Liver (tissue), 8 donors: ENCODE measurements at regions not wholly inside any gene's neighbourhood (a gene's known extent, or its start where the extent isn't known, plus 50 kb on each side); places are given as distances from the start of the nearest gene placed in this dataset.
A peak's percentile ranks its signal among the peaks of the same experiment; 100 is the strongest.

Experiments
- DNase-seq: peaks from one replicate; pipeline ENCODE4 v3.0.0-alpha.2; 2017; ENCODE audit warnings: low spot score
- H3K27ac ChIP-seq, 2 donors: one replicate each; pipeline ENCODE4 v1.7.0; 2013; ENCODE audit warnings: inconsistent platforms in 2 of 2, low read length in 2 of 2, control low read depth in 1 of 2, low read depth in 1 of 2, mild to moderate bottlenecking in 1 of 2
- H3K27me3 ChIP-seq, 4 donors: one replicate each; pipeline versions ENCODE4 v1.6.1 to v1.7.0; 2013; ENCODE audit warnings: low read length in 3 of 4, inconsistent platforms in 1 of 4, mild to moderate bottlenecking in 1 of 4, moderate library complexity in 1 of 4; ENCODE audit not compliant: control insufficient read depth in 4 of 4, insufficient read depth in 4 of 4
- H3K36me3 ChIP-seq, 4 donors: one replicate each; pipeline versions ENCODE4 v1.6.1 to v1.7.0; 2013; ENCODE audit warnings: low read length in 3 of 4, mild to moderate bottlenecking in 3 of 4, low read depth in 1 of 4, moderate library complexity in 1 of 4; ENCODE audit not compliant: control insufficient read depth in 4 of 4, insufficient read depth in 3 of 4
- H3K4me1 ChIP-seq, 4 donors: one replicate each; pipeline versions ENCODE4 v1.6.1 to v1.7.0; 2013; ENCODE audit warnings: low read length in 3 of 4, mild to moderate bottlenecking in 3 of 4, moderate library complexity in 1 of 4; ENCODE audit not compliant: control insufficient read depth in 4 of 4, insufficient read depth in 4 of 4
- H3K4me3 ChIP-seq, 3 donors: one replicate each; pipeline versions ENCODE4 v1.6.1 to v1.7.0; 2013; ENCODE audit warnings: low read length in 3 of 3, control low read depth in 1 of 3, low read depth in 1 of 3, mild to moderate bottlenecking in 1 of 3
- H3K9ac ChIP-seq, 2 donors: one replicate each; pipeline ENCODE4 v1.7.0; 2013; ENCODE audit warnings: low read length in 2 of 2, mild to moderate bottlenecking in 2 of 2, moderate library complexity in 2 of 2, control low read depth in 1 of 2, low read depth in 1 of 2
- H3K9me3 ChIP-seq, 4 donors: one replicate each; pipeline versions ENCODE4 v1.6.1 to v1.7.0; 2013; ENCODE audit warnings: low read length in 3 of 4; ENCODE audit not compliant: control insufficient read depth in 4 of 4
- CTCF ChIP-seq: fragments of 150-350 bp; IDR thresholded peaks from 2 replicates; pipeline ENCODE4 v1.5.1; 2017; ENCODE audit warnings: improper control_type of control experiment, low read depth, low read length; ENCODE audit not compliant: missing input control
- EGR1 ChIP-seq, 2 donors: IDR thresholded peaks; 2 replicates each; pipeline ENCODE4 v1.6.1; 2016 to 2018; ENCODE audit warnings: antibody characterized with exemption in 2 of 2, low read depth in 2 of 2
- FOXA2 ChIP-seq: IDR thresholded peaks from 2 replicates; pipeline ENCODE4 v1.6.1; 2016; ENCODE audit warnings: antibody characterized with exemption
- GABPA ChIP-seq, 2 donors: IDR thresholded peaks in 1 of 2; conservative IDR thresholded peaks in 1 of 2; 2 replicates each; pipeline ENCODE4 v1.6.1; 2016; ENCODE audit warnings: antibody characterized with exemption in 2 of 2, mild to moderate bottlenecking in 1 of 2, moderate library complexity in 1 of 2
- HNF4A ChIP-seq, 2 donors: conservative IDR thresholded peaks; 2 replicates each; pipeline ENCODE4 v1.6.1; 2016; ENCODE audit warnings: antibody characterized with exemption in 2 of 2, mild to moderate bottlenecking in 2 of 2
- JUND ChIP-seq, 2 donors: IDR thresholded peaks; 2 replicates each; pipeline ENCODE4 v1.6.1; 2016; ENCODE audit warnings: antibody characterized with exemption in 2 of 2
- MAX ChIP-seq: IDR thresholded peaks from 2 replicates; pipeline ENCODE4 v1.6.1; 2016; ENCODE audit warnings: antibody characterized with exemption
- NR2F2 ChIP-seq: IDR thresholded peaks from 2 replicates; pipeline ENCODE4 v1.6.1; 2016; ENCODE audit warnings: antibody characterized with exemption
- RAD21 ChIP-seq, 2 donors: IDR thresholded peaks; 2 replicates each; pipeline ENCODE4 v1.6.1; 2016; ENCODE audit warnings: antibody characterized with exemption in 2 of 2, mild to moderate bottlenecking in 2 of 2
- SP1 ChIP-seq: IDR thresholded peaks from 2 replicates; pipeline ENCODE4 v1.6.1; 2018; ENCODE audit warnings: antibody characterized with exemption, mild to moderate bottlenecking
- TAF1 ChIP-seq: conservative IDR thresholded peaks from 2 replicates; pipeline ENCODE4 v1.6.1; 2016; ENCODE audit warnings: antibody characterized with exemption, mild to moderate bottlenecking
- YY1 ChIP-seq: IDR thresholded peaks from 2 replicates; pipeline ENCODE4 v1.6.1; 2016; ENCODE audit warnings: antibody characterized with exemption, mild to moderate bottlenecking
- WGBS: extraction: QIAGEN DNeasy Blood & Tissue Kit; methylation state at CpG from one replicate; pipeline ENCODE4 v1.1.7; 2013; 5-methylcytosine and 5-hydroxymethylcytosine counted together
- TF ChIP-seq, protein P1 (sequence below): IDR thresholded peaks from 2 replicates; pipeline ENCODE4 v1.6.1; 2016; ENCODE audit warnings: antibody characterized with exemption
- TF ChIP-seq, protein P2 (sequence below): IDR thresholded peaks from 2 replicates; pipeline ENCODE4 v1.6.1; 2016; ENCODE audit warnings: antibody characterized with exemption, mild to moderate bottlenecking
- donor health status: healthy.
- donor health status: healthy.
- donor health status: healthy.
- donor health status: healthy.
- donor health status: healthy.

GRCh38 chrX:9342561-9343051 is 122.3 kb upstream of the TBL1X start (continued):
- peak; percentile 52 to 70 for TF ChIP-seq RAD21 (IDR thresholded peaks at IDR 0.05)

- TF ChIP-seq NR2F2 (no peak), FOXA2 (no peak)
- Histone ChIP-seq H3K4me1 (peaks cover 0 to 26% (median 17%) of the 10 kb centered on the region in 4 donors), H3K4me3 (no peak overlapping the region), H3K9ac (no peak overlapping the region), H3K36me3 (no peaks in the 10 kb centered on the region), H3K27me3 (no peaks in the 10 kb centered on the region), H3K9me3 (no peaks in the 10 kb centered on the region), H3K27ac (no peak overlapping the region)
- WGBS, result 96% methylated on average over 7 of the region's 7 CpGs
- no peak for DNase-seq
Measured at GRCh38 chrX:9343971-9344370, 120.9 kb upstream of the TBL1X start.

- Histone ChIP-seq H3K36me3 (no peaks in the 10 kb centered on the region), H3K9ac (no peak overlapping the region), H3K4me3 (no peak overlapping the region), H3K27me3 (no peaks in the 10 kb centered on the region), H3K4me1 (peaks cover 0 to 16% (median 14%) of the 10 kb centered on the region in 4 donors), H3K9me3 (no peaks in the 10 kb centered on the region), H3K27ac (no peak overlapping the region)
- DNase-seq, result no peak
- TF ChIP-seq MAX (no peak), EGR1 (IDR thresholded peaks at IDR 0.05; ENCODE audit: low read depth in 2 of 2) (no peak), NR2F2 (no peak), SP1 (no peak), FOXA2 (no peak), GABPA (IDR thresholded peaks at IDR 0.05 in 1 of 2, conservative IDR thresholded peaks at IDR 0.05 in 1 of 2) (no peak), HNF4A (conservative IDR thresholded peaks at IDR 0.05) (no peak)
- TF ChIP-seq, protein P1, sequence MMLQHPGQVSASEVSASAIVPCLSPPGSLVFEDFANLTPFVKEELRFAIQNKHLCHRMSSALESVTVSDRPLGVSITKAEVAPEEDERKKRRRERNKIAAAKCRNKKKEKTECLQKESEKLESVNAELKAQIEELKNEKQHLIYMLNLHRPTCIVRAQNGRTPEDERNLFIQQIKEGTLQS, result no peak
- WGBS, result 94% methylated on average over 8 of the region's 8 CpGs
Measured at GRCh38 chrX:9345957-9346356, 118.9 kb upstream of the TBL1X start.

DNA sequence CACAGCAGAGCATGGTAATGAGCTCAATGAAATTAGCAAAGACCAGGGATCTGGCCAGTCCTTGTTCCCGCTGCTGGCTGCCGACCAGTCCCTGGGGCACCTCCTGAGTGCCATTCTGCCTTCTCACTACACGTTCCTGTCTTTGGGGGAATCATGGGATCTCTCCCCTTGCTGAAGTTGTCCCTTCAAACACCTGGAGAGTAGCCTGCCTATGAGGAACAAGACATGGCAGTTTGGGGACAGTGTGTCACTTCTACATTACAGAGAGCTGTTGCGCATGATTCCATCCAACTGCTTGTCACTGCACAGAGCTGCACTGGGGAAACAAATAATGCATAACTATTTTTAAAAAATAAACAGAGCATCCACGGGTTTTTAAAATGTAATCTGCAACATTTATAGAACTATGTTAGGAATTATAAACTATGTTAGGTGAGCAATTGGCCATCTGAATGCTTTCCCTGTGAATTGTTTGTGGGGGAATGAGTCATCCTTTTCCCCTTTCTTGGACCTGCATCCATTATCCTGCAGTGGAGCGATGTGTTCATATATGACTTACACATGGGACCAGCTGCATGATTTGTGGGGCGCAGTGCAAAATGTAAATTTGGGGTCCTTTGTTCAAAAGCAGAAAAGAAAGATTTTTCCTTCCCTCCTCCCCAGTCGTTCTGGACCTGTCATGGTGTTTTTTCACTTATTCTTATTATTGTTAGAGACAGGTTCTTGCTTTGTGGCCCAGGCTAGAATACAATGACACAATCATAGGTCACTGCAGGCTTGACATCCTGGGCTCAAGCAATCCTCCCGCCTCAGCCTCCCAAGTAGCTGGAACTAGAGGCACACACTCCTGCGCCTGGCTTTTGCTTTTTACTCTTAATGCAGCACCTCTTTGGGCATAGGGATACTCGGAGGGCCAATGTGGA is 115.0 kb upstream of the TBL1X start:
- no peaks in the 10 kb centered on the region for H3K27me3 ChIP-seq
- H3K9me3 ChIP-seq, result no peaks in the 10 kb centered on the region
- 88% methylated on average over 11 of the region's 11 CpGs for WGBS
- TF ChIP-seq JUND (IDR thresholded peaks at IDR 0.05), result no peak
- peaks cover 0 to under 1% (median 0%) of the 10 kb centered on the region in 4 donors for H3K4me1 ChIP-seq
- H3K36me3 ChIP-seq, result no peaks in the 10 kb centered on the region
- no peak overlapping the region for H3K9ac ChIP-seq
- no peak for DNase-seq
- H3K27ac ChIP-seq, result no peak overlapping the region
- H3K4me3 ChIP-seq, result no peak overlapping the region

DNA sequence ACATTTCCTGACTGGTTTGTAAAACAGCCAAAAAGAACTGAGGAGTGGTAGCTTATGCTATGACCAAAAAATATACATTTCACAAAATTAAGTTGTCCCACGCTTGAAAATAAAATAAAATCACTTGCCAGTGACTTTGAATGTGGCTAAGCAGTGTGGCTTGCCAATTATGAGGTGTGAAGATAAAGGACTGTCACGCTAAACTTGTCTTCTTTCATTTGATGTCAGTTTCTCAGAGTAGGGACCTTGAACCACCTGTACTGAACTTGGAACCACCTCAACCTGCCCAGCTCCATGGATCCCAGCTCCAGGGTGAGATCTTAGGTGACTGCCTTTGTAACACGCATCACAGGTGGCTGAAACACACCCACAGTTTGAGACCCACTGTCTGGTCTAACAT is 113.7 kb upstream of the TBL1X start:
- Histone ChIP-seq H3K9ac (no peak overlapping the region), H3K27me3 (no peaks in the 10 kb centered on the region), H3K4me3 (no peak overlapping the region), H3K4me1 (peaks cover 0 to 4% (median 0%) of the 10 kb centered on the region in 4 donors), H3K27ac (no peak overlapping the region), H3K9me3 (no peaks in the 10 kb centered on the region), H3K36me3 (no peaks in the 10 kb centered on the region)
- no peak for DNase-seq
- WGBS, result 92% methylated on average over 3 of the region's 3 CpGs
- TF ChIP-seq RAD21 (IDR thresholded peaks at IDR 0.05) (no peak), YY1 (no peak), MAX (no peak), CTCF (no peak), FOXA2 (no peak), NR2F2 (no peak), TAF1 (no peak), JUND (IDR thresholded peaks at IDR 0.05) (no peak)
- TF ChIP-seq, protein P2, sequence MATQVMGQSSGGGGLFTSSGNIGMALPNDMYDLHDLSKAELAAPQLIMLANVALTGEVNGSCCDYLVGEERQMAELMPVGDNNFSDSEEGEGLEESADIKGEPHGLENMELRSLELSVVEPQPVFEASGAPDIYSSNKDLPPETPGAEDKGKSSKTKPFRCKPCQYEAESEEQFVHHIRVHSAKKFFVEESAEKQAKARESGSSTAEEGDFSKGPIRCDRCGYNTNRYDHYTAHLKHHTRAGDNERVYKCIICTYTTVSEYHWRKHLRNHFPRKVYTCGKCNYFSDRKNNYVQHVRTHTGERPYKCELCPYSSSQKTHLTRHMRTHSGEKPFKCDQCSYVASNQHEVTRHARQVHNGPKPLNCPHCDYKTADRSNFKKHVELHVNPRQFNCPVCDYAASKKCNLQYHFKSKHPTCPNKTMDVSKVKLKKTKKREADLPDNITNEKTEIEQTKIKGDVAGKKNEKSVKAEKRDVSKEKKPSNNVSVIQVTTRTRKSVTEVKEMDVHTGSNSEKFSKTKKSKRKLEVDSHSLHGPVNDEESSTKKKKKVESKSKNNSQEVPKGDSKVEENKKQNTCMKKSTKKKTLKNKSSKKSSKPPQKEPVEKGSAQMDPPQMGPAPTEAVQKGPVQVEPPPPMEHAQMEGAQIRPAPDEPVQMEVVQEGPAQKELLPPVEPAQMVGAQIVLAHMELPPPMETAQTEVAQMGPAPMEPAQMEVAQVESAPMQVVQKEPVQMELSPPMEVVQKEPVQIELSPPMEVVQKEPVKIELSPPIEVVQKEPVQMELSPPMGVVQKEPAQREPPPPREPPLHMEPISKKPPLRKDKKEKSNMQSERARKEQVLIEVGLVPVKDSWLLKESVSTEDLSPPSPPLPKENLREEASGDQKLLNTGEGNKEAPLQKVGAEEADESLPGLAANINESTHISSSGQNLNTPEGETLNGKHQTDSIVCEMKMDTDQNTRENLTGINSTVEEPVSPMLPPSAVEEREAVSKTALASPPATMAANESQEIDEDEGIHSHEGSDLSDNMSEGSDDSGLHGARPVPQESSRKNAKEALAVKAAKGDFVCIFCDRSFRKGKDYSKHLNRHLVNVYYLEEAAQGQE, result no peak
